Inflammatory macrophage (primary cell): ENCODE measurements at regions not wholly inside any gene's neighbourhood (a gene's known extent, or its start where the extent isn't known, plus 50 kb on each side); places are given as distances from the start of the nearest gene placed in this dataset.

Experiments used
- DNase-seq, 2 donors: peaks; one replicate each; pipeline ENCODE4 v3.0.0-alpha.2; 2020 to 2022

DNA sequence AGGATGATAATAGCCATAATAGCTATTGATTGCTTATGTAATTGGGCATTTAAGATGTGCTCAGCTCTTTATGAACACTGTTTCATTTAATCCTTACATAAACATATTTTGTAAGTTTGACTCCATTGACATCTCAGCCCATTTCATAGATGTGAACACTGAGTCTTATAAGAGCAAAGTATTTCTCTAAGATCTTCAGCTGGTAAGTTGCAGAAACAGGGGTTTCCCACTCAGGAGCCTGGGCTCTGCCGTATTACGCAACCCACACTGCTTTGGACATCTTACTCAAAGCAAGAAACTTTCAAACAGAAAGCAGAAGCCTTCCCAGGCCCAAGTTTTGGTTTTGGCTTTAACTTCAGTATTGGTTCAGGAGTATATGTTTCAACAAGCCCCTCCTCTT, 705.1 kb downstream of the MED13L start:
- DNase-seq, result no peak

DNA sequence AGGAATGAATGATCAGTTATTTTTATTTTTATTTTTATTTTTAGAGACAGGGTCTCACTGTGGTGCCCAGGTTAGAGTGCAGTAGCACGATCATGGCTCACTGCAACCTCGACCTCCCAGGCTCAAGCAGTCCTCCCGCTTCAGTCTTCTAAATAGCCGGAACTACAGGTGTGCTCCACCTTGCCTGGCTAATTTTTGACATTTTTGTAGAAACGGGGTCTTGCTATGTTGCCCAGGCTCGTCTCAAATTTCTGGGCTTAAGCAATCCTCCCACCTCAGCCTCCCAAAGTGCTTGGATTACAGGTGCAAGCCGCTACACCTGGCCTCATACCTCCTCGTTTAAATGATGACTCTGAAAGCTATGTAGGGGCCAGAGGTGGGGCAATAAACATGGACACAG, 706.0 kb downstream of the MED13L start:
- no peak for DNase-seq

- DNase-seq, result no peak
Measured at GRCh38 chr12:115571027-115571426, 706.5 kb downstream of the MED13L start.

- no peak for DNase-seq
Measured at GRCh38 chr12:115570069-115570777, 707.3 kb downstream of the MED13L start.

- no peak for DNase-seq
Measured at GRCh38 chr12:115569345-115570068, 708.0 kb downstream of the MED13L start.

- DNase-seq, result no peak
Measured at GRCh38 chr12:115558281-115558680, 719.2 kb downstream of the MED13L start.

DNA sequence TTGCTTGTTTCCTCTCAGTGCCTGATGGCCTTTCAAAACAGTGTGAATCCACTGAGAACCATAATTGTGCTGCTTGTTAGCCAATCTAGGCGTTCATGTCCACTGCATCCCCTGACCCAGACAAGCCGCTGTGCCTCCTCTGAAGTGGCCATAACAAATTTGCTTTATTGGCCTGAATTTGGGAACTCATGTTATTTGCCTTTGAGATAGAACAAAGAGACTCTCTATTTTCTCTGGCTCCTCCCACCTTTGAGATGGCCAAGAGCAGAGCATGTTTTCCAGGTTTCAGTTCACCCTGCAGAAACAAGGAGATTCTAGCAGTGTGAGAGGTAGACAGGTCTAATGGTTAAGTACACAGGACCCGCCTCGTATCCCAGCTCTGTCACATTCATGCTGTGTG, 723.9 kb downstream of the MED13L start:
- no peak for DNase-seq

GRCh38 chr12:115543269-115543668, 734.2 kb downstream of the MED13L start:
- no peak for DNase-seq

GRCh38 chr12:115542656-115543055, 734.8 kb downstream of the MED13L start:
- DNase-seq, result no peak

- DNase-seq, result no peak
Measured at GRCh38 chr12:115541891-115542421, 735.5 kb downstream of the MED13L start.

DNA sequence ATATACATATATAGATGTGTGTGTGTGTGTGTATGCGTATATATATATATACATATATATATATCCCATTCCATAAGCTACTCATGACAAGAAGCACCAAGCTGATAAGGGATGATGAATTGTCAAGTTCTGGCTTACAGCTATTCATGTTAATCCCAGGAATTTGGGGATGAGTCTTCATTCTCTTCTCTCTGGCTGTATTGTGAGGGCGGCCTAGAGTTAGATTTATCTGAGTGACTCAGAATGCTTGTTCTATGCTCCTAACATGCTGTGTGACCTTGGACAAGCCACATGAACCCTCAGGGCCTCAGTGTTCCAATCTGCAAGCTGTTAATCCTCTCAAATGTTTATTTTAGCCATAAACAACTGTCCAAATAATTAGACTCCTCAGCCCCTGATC, 749.0 kb downstream of the MED13L start:
- no peak for DNase-seq

- DNase-seq, result no peak
Measured at GRCh38 chr12:115521771-115522409, 755.6 kb downstream of the MED13L start.

DNA sequence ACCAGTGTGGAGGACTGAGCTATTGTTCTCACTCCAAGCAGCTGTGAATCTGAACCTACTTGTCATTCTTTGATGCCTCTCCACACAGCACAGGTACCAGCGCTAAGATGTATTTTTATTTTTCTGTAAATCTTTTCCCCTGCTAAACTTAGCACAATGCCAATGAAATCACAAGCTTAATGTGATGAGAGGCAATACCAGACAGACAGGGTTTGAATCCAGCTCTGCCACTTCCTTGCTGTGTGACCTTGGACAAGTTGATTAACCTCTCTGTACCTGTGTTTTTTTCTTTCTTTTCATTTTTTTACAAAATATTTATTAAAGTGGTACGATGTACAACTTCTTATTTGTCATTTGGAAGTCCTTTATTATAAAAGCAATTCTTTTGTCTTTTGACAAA, 757.6 kb downstream of the MED13L start:
- no peak for DNase-seq

- DNase-seq, result no peak
Measured at GRCh38 chr12:115519359-115519758, 758.1 kb downstream of the MED13L start.

- no peak for DNase-seq
Measured at GRCh38 chr12:115517913-115518312, 759.6 kb downstream of the MED13L start.

DNA sequence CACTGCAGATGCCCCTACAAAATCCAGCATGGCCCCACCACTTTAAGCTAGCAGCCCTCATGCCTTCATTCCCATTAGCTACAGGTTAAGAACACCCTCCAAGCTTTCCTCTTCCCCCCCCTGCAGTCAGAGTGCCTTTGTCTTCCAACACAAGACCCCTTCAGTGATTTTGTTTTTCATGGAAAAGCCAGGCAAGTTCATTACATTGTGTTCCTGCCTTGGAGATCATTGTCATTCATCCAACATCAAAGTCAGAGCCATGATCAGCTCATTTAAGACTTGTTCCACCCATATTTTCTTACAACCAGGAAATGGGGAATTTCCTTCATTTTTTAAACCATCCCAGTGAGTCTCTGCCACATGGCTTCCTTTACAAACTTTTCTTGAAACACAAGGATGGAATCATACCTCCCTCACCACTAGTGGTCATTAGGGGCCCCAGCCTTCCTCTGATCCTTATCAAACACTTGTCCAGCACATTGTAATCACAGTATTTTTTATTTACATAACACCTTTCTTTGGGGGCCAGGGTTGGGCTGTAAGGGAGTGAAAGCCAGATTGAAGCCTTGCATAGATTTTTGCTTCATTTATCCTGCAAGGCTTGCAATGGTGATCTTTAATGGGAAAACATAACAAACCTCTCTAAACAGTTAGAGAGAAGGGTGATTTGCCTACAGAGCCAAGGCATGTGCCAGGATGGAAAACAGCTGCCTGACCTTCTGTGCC, 765.3 kb downstream of the MED13L start:
- no peak for DNase-seq

GRCh38 chr12:115511305-115511704, 766.2 kb downstream of the MED13L start:
- DNase-seq, result no peak

DNA sequence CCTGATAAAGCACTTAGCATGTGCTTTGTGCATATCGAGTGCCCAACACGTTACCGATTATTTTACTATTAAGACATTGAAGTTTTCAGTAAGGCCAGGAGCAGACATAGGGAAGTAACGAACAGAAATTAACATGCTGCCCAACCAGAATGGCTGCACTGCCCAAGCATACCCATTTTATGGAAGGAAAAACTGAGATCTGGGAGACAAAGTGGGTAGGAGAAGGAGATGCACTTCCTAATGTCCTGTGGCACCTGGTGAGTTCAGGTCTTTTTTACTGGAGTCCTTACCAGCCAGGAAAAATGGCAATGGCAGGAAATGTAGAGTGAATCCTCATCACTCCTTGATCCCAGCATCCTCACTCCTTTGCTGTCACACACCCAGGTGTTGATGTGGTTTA, 768.5 kb downstream of the MED13L start:
- DNase-seq, result no peak

DNA sequence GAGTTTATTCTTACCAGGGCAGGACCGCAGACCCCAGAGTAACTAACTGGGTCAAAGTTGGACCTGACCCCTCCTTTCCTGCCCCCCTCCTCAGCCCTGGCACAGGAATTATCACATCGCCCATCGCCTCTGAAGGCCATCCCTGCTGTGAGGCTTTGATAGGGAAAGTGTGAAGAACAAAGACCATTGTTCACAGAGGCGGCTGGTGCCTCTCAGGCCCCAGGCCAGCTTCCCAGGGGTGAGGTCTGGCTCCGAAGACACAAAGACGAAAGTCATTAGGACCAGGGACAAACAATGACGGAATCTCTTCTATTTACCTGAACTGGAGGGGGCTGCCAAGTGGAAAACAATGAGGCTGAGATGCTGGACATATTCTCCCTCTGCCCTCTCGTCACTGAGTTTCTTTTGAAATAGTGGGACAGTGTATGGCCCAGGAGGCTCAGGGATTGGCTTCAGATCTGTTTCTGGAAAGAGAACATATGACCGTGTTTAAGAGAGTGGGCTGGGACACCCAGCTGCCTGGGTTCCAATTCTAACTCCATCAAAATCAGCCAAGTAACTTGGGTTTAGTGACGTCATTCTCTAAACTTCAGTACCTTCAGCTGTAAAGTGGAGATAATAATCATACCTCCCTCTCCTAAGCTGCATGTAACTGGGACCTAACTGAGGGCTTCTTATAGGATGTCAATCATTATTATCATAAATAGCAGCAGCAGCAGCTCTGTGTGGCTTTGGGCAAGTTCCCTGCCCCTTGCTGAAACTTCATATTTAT, 769.4 kb downstream of the MED13L start:
- DNase-seq, result no peak

DNA sequence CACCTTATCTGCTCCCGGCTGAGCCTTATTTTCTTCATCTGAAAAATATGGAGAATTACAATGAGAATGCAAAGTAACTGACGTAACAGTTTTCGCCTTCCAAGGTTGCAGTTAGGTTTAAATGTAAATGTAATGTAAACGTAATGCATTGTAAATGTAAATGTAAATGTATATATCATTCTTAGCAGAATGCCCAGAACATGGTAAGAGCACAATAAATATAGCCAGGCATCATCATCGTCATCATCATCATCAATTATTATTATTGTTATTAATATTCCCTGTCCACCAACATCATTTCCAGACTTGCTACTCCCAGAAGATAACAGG, 770.0 kb downstream of the MED13L start:
- DNase-seq, result no peak

- DNase-seq, result no peak
Measured at GRCh38 chr12:115506822-115507559, 770.5 kb downstream of the MED13L start.
